MM.1S (cell line): ENCODE measurements at regions not wholly inside any gene's neighbourhood (a gene's known extent, or its start where the extent isn't known, plus 50 kb on each side); places are given as distances from the start of the nearest gene placed in this dataset.
"Not testable (repeated sequence)": the region's sequence is repeated elsewhere in the genome, so short reads cannot be mapped to it uniquely, and the experiment has no call there.

Experiments
- DNase-seq: peaks from one replicate; pipeline ENCODE4 v3.0.0-alpha.2; 2015
- H2AFZ ChIP-seq: fragments of 300-600 bp; sonication (generic); 2 replicates; pipeline ENCODE4 v1.6.0; 2016; ENCODE audit warnings: antibody characterized with exemption, low read length
- H3F3A ChIP-seq: fragments of 300-600 bp; sonication (generic); 2 replicates; pipeline ENCODE4 v1.6.1; 2016; ENCODE audit warnings: mild to moderate bottlenecking, antibody characterized with exemption, low read length, moderate library complexity, mixed read lengths; ENCODE audit not compliant: insufficient read depth
- H3K27ac ChIP-seq: fragments of 300-600 bp; sonication (generic); 2 replicates; pipeline ENCODE4 v1.5.1; 2016; ENCODE audit warnings: mild to moderate bottlenecking, low read length
- H3K27me3 ChIP-seq: fragments of 300-600 bp; sonication (generic); replicated peaks from 2 replicates; pipeline ENCODE4 v1.6.0; 2016; ENCODE audit warnings: low read length; ENCODE audit not compliant: insufficient read depth
- H3K36me3 ChIP-seq: fragments of 300-600 bp; sonication (generic); replicated peaks from 2 replicates; pipeline ENCODE4 v1.6.1; 2016; ENCODE audit warnings: mild to moderate bottlenecking, low read length, mixed read lengths; ENCODE audit not compliant: insufficient read depth
- H3K4me1 ChIP-seq: fragments of 300-600 bp; sonication (generic); 2 replicates; pipeline ENCODE4 v1.6.1; 2016; ENCODE audit warnings: low read length, mixed read lengths
- H3K4me2 ChIP-seq: fragments of 300-600 bp; sonication (generic); 2 replicates; pipeline ENCODE4 v1.6.0; 2016; ENCODE audit warnings: low read depth, low read length
- H3K4me3 ChIP-seq: fragments of 300-600 bp; sonication (generic); 2 replicates; pipeline ENCODE4 v1.5.1; 2016; ENCODE audit warnings: low read length, mixed read lengths
- H3K79me2 ChIP-seq: fragments of 300-600 bp; sonication (generic); 2 replicates; pipeline ENCODE4 v1.6.1; 2016; ENCODE audit warnings: mixed run types, low read length, mixed read lengths
- H3K9ac ChIP-seq: fragments of 300-600 bp; sonication (generic); 2 replicates; pipeline ENCODE4 v1.6.1; 2016; ENCODE audit warnings: low read length, mixed read lengths
- H3K9me2 ChIP-seq: fragments of 300-600 bp; sonication (generic); replicated peaks from 2 replicates; pipeline ENCODE4 v1.6.1; 2016; ENCODE audit warnings: mild to moderate bottlenecking, low read length, mixed read lengths; ENCODE audit not compliant: insufficient read depth
- H3K9me3 ChIP-seq: fragments of 300-600 bp; sonication (generic); replicated peaks from 2 replicates; pipeline ENCODE4 v1.6.1; 2016; ENCODE audit warnings: mild to moderate bottlenecking, low read length, mixed read lengths; ENCODE audit not compliant: insufficient read depth
- H4K20me1 ChIP-seq: fragments of 300-600 bp; sonication (generic); 2 replicates; pipeline ENCODE4 v1.6.1; 2016; ENCODE audit warnings: mild to moderate bottlenecking, low read length, moderate library complexity, mixed read lengths; ENCODE audit not compliant: insufficient read depth
- CTCF ChIP-seq: fragments of 300-600 bp; sonication (generic); IDR thresholded peaks from 2 replicates; pipeline ENCODE4 v1.5.1; 2016; ENCODE audit warnings: antibody characterized with exemption, low read length, mixed read lengths
- EZH2 ChIP-seq: fragments of 300-600 bp; sonication (generic); optimal IDR thresholded peaks from 2 replicates; pipeline ENCODE3; 2017; ENCODE audit warnings: low read depth, mild to moderate bottlenecking, antibody characterized with exemption, low read length, mixed read lengths
- EZH2phosphoT487 ChIP-seq: fragments of 300-600 bp; sonication (generic); IDR thresholded peaks from 2 replicates; pipeline ENCODE4 v1.6.1; 2018; ENCODE audit warnings: antibody characterized with exemption, low read length

- Histone ChIP-seq H3K9me2 (no peaks in the 10 kb centered on the region), H3K9me3 (no peaks in the 10 kb centered on the region), H3F3A (no peaks in the 10 kb centered on the region), H3K9ac (no peak overlapping the region), H3K4me2 (no peak overlapping the region), H4K20me1 (no peaks in the 10 kb centered on the region), H3K27me3 (no peaks in the 10 kb centered on the region), H2AFZ (no peak overlapping the region), H3K36me3 (no peaks in the 10 kb centered on the region), H3K4me1 (no peaks in the 10 kb centered on the region), H3K79me2 (no peaks in the 10 kb centered on the region), H3K27ac (no peak overlapping the region), H3K4me3 (no peak overlapping the region)
- TF ChIP-seq EZH2phosphoT487 (no peak), EZH2 (no peak), CTCF (no peak)
- no peak for DNase-seq
Measured at GRCh38 chr5:25301836-25302235, 657.1 kb upstream of the CDH10 start.

GRCh38 chr5:25295067-25295466 is 650.3 kb upstream of the CDH10 start:
- H3K9me2 ChIP-seq: no peaks in the 10 kb centered on the region
- no peaks in the 10 kb centered on the region for H3K79me2 ChIP-seq
- H2AFZ ChIP-seq: no peak overlapping the region
- no peaks in the 10 kb centered on the region for H4K20me1 ChIP-seq
- no peak overlapping the region for H3K4me2 ChIP-seq
- no peak overlapping the region for H3K9ac ChIP-seq
- H3K4me1 ChIP-seq: no peaks in the 10 kb centered on the region
- no peaks in the 10 kb centered on the region for H3K9me3 ChIP-seq
- H3K27me3 ChIP-seq: no peaks in the 10 kb centered on the region
- H3K36me3 ChIP-seq: no peaks in the 10 kb centered on the region
- no peaks in the 10 kb centered on the region for H3F3A ChIP-seq
- no peak overlapping the region for H3K27ac ChIP-seq
- no peak overlapping the region for H3K4me3 ChIP-seq
- DNase-seq: no peak
- TF ChIP-seq CTCF (no peak), EZH2 (no peak), EZH2phosphoT487 (no peak)

GRCh38 chr5:25289766-25290165 is 645.0 kb upstream of the CDH10 start:
- not testable (repeated sequence) for H3K4me3 ChIP-seq, H4K20me1 ChIP-seq, H3K27ac ChIP-seq, H2AFZ ChIP-seq, H3K36me3 ChIP-seq, H3K9me2 ChIP-seq, H3K4me2 ChIP-seq, H3K27me3 ChIP-seq, H3K79me2 ChIP-seq, H3K4me1 ChIP-seq, H3K9ac ChIP-seq, H3F3A ChIP-seq, H3K9me3 ChIP-seq, DNase-seq

GRCh38 chr5:25286319-25286718 is 641.5 kb upstream of the CDH10 start:
- Histone ChIP-seq H4K20me1 (no peaks in the 10 kb centered on the region), H3K79me2 (no peaks in the 10 kb centered on the region), H3K27me3 (no peaks in the 10 kb centered on the region), H3F3A (no peaks in the 10 kb centered on the region), H3K9me2 (no peaks in the 10 kb centered on the region), H3K36me3 (no peaks in the 10 kb centered on the region), H3K4me3 (no peak overlapping the region), H2AFZ (no peak overlapping the region), H3K9ac (no peak overlapping the region), H3K4me1 (no peaks in the 10 kb centered on the region), H3K27ac (no peak overlapping the region), H3K4me2 (no peak overlapping the region), H3K9me3 (no peaks in the 10 kb centered on the region)
- no peak for DNase-seq
- TF ChIP-seq CTCF: no peak
- no peak for TF ChIP-seq EZH2phosphoT487
- TF ChIP-seq EZH2: no peak
